HG03025 (cell line): ENCODE measurements at regions not wholly inside any gene's neighbourhood (a gene's known extent, or its start where the extent isn't known, plus 50 kb on each side); places are given as distances from the start of the nearest gene placed in this dataset.

Source experiments
- ATAC-seq: cut with Tn5 transposase; IDR thresholded peaks from one replicate; pipeline ENCODE4 v1.9.1; 2021; ENCODE audit warnings: mild to moderate bottlenecking, moderate library complexity; ENCODE audit not compliant: unreplicated experiment, low FRiP score

- ATAC-seq = no peak
Observed at GRCh38 chr4:165610679-165611437, 232.1 kb downstream of the CPE start.

GRCh38 chr4:165612936-165613335 is 234.1 kb downstream of the CPE start:
- peak; percentile 94 for ATAC-seq

- ATAC-seq = no peak
Observed at GRCh38 chr4:165613581-165613980, 234.8 kb downstream of the CPE start.

GRCh38 chr4:165620913-165621312 is 242.1 kb downstream of the CPE start:
- no peak for ATAC-seq

- no peak for ATAC-seq
Observed at GRCh38 chr4:165621983-165622382, 243.2 kb downstream of the CPE start.

GRCh38 chr4:165625281-165625680 is 246.5 kb downstream of the CPE start:
- no peak for ATAC-seq

- no peak for ATAC-seq
Observed at GRCh38 chr4:165626316-165626715, 246.7 kb upstream of the TLL1 start.

- no peak for ATAC-seq
Observed at GRCh38 chr4:165627128-165627527, 245.9 kb upstream of the TLL1 start.

GRCh38 chr4:165627548-165627947 is 245.5 kb upstream of the TLL1 start:
- ATAC-seq = no peak

- ATAC-seq = no peak
Observed at GRCh38 chr4:165628572-165628971, 244.5 kb upstream of the TLL1 start.

GRCh38 chr4:165630671-165631070 is 242.4 kb upstream of the TLL1 start:
- ATAC-seq = no peak

GRCh38 chr4:165631208-165631894 is 241.7 kb upstream of the TLL1 start:
- ATAC-seq = no peak

GRCh38 chr4:165631912-165632311 is 241.1 kb upstream of the TLL1 start:
- ATAC-seq = no peak

- ATAC-seq = no peak
Observed at GRCh38 chr4:165634766-165635165, 238.3 kb upstream of the TLL1 start.

- ATAC-seq = no peak
Observed at GRCh38 chr4:165635381-165635780, 237.7 kb upstream of the TLL1 start.

GRCh38 chr4:165635951-165636350 is 237.1 kb upstream of the TLL1 start:
- ATAC-seq = no peak

- no peak for ATAC-seq
Observed at GRCh38 chr4:165651901-165652300, 221.1 kb upstream of the TLL1 start.

- ATAC-seq = no peak
Observed at GRCh38 chr4:165654556-165654955, 218.5 kb upstream of the TLL1 start.

- no peak for ATAC-seq
Observed at GRCh38 chr4:165656399-165656798, 216.6 kb upstream of the TLL1 start.

GRCh38 chr4:165656829-165657490 is 216.1 kb upstream of the TLL1 start:
- ATAC-seq = no peak

- no peak for ATAC-seq
Observed at GRCh38 chr4:165662341-165662740, 210.7 kb upstream of the TLL1 start.

- no peak for ATAC-seq
Observed at GRCh38 chr4:165663411-165663810, 209.6 kb upstream of the TLL1 start.
